Tibial artery (tissue), 4 donors: ENCODE measurements at regions not wholly inside any gene's neighbourhood (a gene's known extent, or its start where the extent isn't known, plus 50 kb on each side); places are given as distances from the start of the nearest gene placed in this dataset.

Source experiments
- DNase-seq, 2 donors: peaks; one replicate each; pipeline ENCODE4 v3.0.0-alpha.2; 2019
- H3K27ac ChIP-seq, 2 donors: fragments of 200-600 bp; sonication (generic) in 1 of 2; 1 replicate in 1 of 2; 2 replicates in 1 of 2; pipeline ENCODE4 v1.5.1; 2018 to 2019; ENCODE audit warnings: mild to moderate bottlenecking in 1 of 2
- H3K27me3 ChIP-seq, 2 donors: fragments of 200-600 bp; sonication (generic) in 1 of 2; one replicate each; pipeline versions ENCODE4 v1.5.1 to v1.6.0; 2016 to 2019
- H3K36me3 ChIP-seq, 3 donors: fragments of 200-600 bp; sonication (generic) in 2 of 3; one replicate each; pipeline ENCODE4 v1.5.1; 2016 to 2019; ENCODE audit warnings: mild to moderate bottlenecking in 2 of 3
- H3K4me1 ChIP-seq, 4 donors: fragments of 200-600 bp; sonication (generic) in 2 of 4; 1 replicate in 3 of 4; 2 replicates in 1 of 4; pipeline ENCODE4 v1.5.1; 2016 to 2019
- H3K4me3 ChIP-seq, 2 donors: fragments of 200-600 bp; sonication (generic) in 1 of 2; 1 replicate in 1 of 2; 2 replicates in 1 of 2; pipeline ENCODE4 v1.5.1; 2018 to 2019; ENCODE audit warnings: mild to moderate bottlenecking in 2 of 2
- H3K9me3 ChIP-seq, 3 donors: fragments of 200-600 bp; sonication (generic) in 1 of 3; one replicate each; pipeline ENCODE4 v1.5.1; 2016 to 2019
- intact Hi-C: fragments of 100-400 bp; cut with DNase I; formaldehyde crosslinking; loops from one replicate; pipeline ENCODE4 v1.15.0; 2023; ENCODE audit warnings: low total_unique reads
- TF ChIP-seq, protein P1 (sequence below), 2 experiments: fragments of 200-600 bp in 1 of 2; fragments of 450-650 bp in 1 of 2; IDR thresholded peaks; one replicate each; pipeline ENCODE4 v1.5.1; 2017 to 2019; ENCODE audit warnings: antibody characterized with exemption in 2 of 2, mild to moderate bottlenecking in 1 of 2, moderate library complexity in 1 of 2

DNA sequence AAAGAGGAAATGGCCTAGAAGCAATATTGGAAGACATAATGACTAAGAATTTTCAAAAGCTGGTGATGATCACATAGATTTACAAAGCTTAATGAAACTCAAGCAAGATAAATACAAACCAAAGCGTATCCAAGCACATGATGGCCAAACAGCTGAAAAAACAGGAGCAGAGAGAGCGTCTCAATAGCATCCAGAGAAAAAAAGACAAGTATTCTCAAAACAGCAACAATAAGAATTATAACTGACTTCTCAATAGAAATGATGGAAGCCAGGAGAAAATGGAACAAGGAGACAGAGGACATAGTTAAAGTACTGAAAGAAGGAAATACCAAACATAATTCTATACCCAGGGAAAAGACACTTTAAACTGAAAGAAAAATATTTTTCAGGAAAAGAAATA is 437.2 kb upstream of the TNP1 start:
- H3K27me3 ChIP-seq: no peaks in the 10 kb centered on the region

DNA sequence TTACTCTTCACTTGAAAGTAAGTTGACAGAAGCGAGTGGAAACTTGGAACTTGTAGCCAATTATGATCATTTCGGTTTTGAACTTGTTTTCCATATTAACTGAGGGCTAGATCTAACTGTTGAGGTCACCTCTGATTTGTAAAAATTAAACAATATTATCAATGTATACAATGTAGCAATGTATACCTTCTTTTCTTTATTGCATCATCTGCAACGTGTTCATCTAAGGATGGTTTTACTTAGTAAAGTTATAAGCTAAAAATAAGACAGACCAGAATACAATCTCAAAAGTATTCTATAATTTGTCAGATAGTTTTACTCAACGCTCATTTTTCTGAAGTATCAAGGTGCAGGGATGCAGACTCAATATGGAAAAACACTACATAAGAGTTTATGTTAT is 435.0 kb upstream of the TNP1 start:
- no peak overlapping the region for H3K4me3 ChIP-seq
- no peak for DNase-seq
- TF ChIP-seq, protein P1, sequence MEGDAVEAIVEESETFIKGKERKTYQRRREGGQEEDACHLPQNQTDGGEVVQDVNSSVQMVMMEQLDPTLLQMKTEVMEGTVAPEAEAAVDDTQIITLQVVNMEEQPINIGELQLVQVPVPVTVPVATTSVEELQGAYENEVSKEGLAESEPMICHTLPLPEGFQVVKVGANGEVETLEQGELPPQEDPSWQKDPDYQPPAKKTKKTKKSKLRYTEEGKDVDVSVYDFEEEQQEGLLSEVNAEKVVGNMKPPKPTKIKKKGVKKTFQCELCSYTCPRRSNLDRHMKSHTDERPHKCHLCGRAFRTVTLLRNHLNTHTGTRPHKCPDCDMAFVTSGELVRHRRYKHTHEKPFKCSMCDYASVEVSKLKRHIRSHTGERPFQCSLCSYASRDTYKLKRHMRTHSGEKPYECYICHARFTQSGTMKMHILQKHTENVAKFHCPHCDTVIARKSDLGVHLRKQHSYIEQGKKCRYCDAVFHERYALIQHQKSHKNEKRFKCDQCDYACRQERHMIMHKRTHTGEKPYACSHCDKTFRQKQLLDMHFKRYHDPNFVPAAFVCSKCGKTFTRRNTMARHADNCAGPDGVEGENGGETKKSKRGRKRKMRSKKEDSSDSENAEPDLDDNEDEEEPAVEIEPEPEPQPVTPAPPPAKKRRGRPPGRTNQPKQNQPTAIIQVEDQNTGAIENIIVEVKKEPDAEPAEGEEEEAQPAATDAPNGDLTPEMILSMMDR (IDR thresholded peaks at IDR 0.05): no peak
- intact Hi-C loops: no loop called here
- no peaks in the 10 kb centered on the region for H3K27me3 ChIP-seq
- no peaks in the 10 kb centered on the region for H3K36me3 ChIP-seq
- no peaks in the 10 kb centered on the region for H3K4me1 ChIP-seq
- H3K9me3 ChIP-seq: peaks cover 0 to 8% (median 0%) of the 10 kb centered on the region in 3 donors
- no peak overlapping the region for H3K27ac ChIP-seq

More for the DNA sequence above, 437.2 kb upstream of the TNP1 start:
- Histone ChIP-seq H3K36me3 (no peaks in the 10 kb centered on the region), H3K27ac (no peak overlapping the region), H3K4me1 (peaks cover 0 to 17% (median 2%) of the 10 kb centered on the region in 4 donors), H3K9me3 (peaks cover 0 to 8% (median 0%) of the 10 kb centered on the region in 3 donors), H3K4me3 (no peak overlapping the region)
- TF ChIP-seq, protein P1 (IDR thresholded peaks at IDR 0.05): no peak
- intact Hi-C loops: no loop called here
- DNase-seq: no peak

DNA sequence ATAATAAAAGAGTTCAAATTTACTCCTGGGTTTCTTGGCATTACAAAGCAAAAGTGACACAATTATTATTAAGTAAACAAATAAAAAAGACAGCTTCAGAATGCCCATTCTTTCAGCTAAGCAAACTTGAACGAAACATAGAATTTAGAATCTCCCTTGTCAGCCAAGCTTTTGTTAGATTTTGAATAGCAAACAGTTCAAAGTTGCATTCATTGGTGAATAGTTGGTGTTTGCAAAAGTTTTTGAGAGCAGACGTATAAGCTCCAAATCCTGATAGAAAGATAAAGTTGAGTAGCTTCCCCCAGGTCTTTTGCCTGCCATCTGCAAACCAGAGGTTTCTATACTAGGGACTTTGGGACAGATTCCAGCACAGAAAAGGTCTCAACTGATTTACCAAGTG is 434.3 kb upstream of the TNP1 start:
- Histone ChIP-seq H3K27me3 (no peaks in the 10 kb centered on the region), H3K4me1 (no peaks in the 10 kb centered on the region), H3K4me3 (no peak overlapping the region), H3K36me3 (no peaks in the 10 kb centered on the region), H3K27ac (no peak overlapping the region), H3K9me3 (peaks cover 0 to 8% (median 0%) of the 10 kb centered on the region in 3 donors)
- intact Hi-C loops: no loop called here
- TF ChIP-seq, protein P1 (IDR thresholded peaks at IDR 0.05): no peak
- no peak for DNase-seq

DNA sequence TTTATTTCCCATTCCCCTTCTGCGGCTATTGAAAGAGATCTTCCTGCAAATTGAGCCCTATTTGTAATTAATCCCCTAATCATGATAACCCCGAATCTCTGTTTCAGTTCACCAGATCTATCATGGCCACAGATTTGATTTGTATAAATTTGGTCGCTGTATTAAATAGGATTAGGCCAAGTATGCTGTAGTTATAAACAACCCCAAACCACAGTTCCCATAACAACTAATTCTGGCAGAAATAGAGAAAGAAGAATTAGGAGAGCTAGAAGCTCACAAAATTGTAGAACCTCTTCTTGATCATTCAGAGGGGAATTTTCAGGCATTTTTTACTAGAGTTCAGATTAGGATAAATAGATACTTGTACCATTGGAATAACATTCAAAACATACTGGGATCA is 433.7 kb upstream of the TNP1 start:
- intact Hi-C loops: no loop called here
- TF ChIP-seq, protein P1 (IDR thresholded peaks at IDR 0.05): no peak
- H3K4me3 ChIP-seq: no peak overlapping the region
- H3K27ac ChIP-seq: no peak overlapping the region
- H3K27me3 ChIP-seq: no peaks in the 10 kb centered on the region
- DNase-seq: no peak
- peaks cover 0 to 8% (median 0%) of the 10 kb centered on the region in 3 donors for H3K9me3 ChIP-seq
- no peaks in the 10 kb centered on the region for H3K4me1 ChIP-seq
- no peaks in the 10 kb centered on the region for H3K36me3 ChIP-seq

DNA sequence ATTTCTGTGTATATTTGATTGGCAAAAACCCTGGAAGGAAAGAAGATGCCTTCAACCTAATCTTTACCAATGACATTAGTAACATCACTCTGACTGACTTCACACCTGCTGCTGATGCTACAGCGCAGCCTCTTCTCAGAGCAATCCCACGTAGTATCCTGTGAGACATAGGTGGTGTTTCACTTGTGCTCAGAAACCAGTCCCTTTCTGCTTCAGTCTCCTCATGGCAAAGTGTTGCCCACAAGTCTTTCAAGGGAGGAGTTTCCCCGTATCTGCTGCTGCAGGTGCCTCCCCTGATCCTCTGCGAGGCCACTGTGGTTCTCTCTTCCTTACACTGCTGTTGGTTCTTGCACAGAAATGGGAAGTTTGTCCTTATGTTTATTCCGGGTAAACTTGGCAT is 433.2 kb upstream of the TNP1 start:
- H3K4me3 ChIP-seq: no peak overlapping the region

More for the DNA sequence above, 433.2 kb upstream of the TNP1 start:
- intact Hi-C loops: no loop called here
- Histone ChIP-seq H3K4me1 (no peaks in the 10 kb centered on the region), H3K9me3 (peaks cover 0 to 8% (median 0%) of the 10 kb centered on the region in 3 donors), H3K27me3 (no peaks in the 10 kb centered on the region), H3K36me3 (no peaks in the 10 kb centered on the region), H3K27ac (no peak overlapping the region)
- TF ChIP-seq, protein P1 (IDR thresholded peaks at IDR 0.05): no peak
- no peak for DNase-seq
